Activated naive CD8-positive, alpha-beta T cell treated with anti-CD3 and anti-CD28 coated beads, Interleukin-2, amount 50 U/mL, for 24 hours (primary cell): ENCODE measurements at regions not wholly inside any gene's neighbourhood (a gene's known extent, or its start where the extent isn't known, plus 50 kb on each side); places are given as distances from the start of the nearest gene placed in this dataset.

ENCODE experiments used
- ATAC-seq: fragments of 150-1000 bp; cut with Tn5 transposase; one replicate; pipeline ENCODE4 v1.10.0; 2021
- DNase-seq: peaks from one replicate; pipeline ENCODE4 v3.0.0; 2021
- H3K27ac Mint-ChIP-seq: one replicate; pipeline ENCODE4 v1.8.0; 2021; ENCODE audit warnings: mild to moderate bottlenecking, mixed read lengths
- H3K27me3 Mint-ChIP-seq: one replicate; pipeline ENCODE4 v1.8.0; 2021; ENCODE audit warnings: mixed read lengths
- H3K36me3 Mint-ChIP-seq: one replicate; pipeline ENCODE4 v1.8.0; 2021; ENCODE audit warnings: low read depth, mixed read lengths
- H3K4me1 Mint-ChIP-seq: one replicate; pipeline ENCODE4 v1.8.0; 2021; ENCODE audit warnings: mixed read lengths
- H3K4me3 Mint-ChIP-seq: one replicate; pipeline ENCODE4 v1.8.0; 2021; ENCODE audit warnings: mild to moderate bottlenecking, moderate library complexity, mixed read lengths
- H3K9me3 Mint-ChIP-seq: one replicate; pipeline ENCODE4 v1.8.0; 2021; ENCODE audit warnings: mixed read lengths

DNA sequence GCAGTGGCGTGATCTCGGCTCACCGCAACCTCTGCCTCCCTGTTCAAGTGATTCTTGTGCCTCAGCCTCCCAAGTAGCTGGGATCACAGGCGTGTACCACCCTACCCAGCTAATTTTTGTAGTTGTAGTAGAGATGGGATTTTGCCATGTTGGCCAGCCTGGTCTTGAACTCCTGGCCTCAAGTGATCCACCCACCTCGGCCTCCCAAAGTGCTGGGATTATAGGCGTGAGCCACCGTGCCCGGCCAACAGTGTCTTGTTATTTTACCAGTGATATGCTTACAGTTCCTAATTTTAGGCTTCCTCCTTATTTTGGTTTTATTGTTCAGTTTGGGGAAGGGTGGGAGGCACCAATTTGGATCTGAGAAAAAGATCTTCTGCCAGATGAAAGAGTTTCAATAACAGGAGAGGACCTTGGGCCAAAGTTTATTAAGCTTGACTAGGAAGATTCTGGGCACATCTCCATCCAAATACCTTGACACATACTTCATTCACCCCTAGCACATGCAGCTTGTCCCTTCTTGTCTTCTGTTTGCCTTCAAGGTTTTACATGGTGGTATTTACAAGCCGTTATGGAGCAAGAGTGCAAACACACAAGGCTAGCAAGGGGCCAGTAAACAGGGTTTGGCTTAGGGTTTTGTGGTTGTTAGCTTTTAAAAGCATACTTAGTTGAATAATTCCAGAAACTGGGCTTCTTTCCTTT is 168.1 kb upstream of the DMRT1 start:
- H3K27me3 Mint-ChIP-seq: peaks cover 2% of the 10 kb centered on the region
- DNase-seq (no peak), ATAC-seq (no peak)
- H3K36me3 Mint-ChIP-seq: peaks cover 12% of the 10 kb centered on the region
- peaks cover 24% of the 10 kb centered on the region for H3K9me3 Mint-ChIP-seq
- no peak overlapping the region for H3K4me3 Mint-ChIP-seq
- H3K27ac Mint-ChIP-seq: no peak overlapping the region
- H3K4me1 Mint-ChIP-seq: peaks cover 21% of the 10 kb centered on the region

DNA sequence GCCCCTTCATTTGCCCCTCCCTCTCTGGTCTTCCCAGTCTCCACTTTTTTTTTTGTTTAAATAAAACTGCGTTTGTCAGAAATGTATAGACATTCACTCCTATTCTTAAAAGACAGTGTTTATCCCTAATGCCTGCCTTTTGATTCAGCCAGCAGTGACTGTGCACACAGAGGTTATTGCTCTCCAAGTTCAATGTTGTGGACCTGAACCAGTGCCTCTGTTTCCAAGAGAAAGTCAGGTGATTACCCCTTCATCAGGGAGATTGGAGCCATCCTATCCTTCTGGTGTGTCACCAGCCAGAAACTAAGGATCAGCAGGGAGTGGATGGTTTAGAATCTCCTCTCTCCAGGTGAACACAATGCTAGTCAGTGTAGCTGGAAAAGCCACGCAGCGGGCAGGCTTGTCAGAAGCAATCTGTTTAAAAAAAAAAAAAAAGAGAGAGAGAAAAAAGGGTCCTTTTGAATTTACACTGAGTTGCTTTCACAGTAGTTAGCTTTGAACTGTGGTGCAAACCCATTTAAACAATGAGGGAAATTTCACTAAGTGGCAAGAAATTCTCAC is 167.5 kb upstream of the DMRT1 start:
- ATAC-seq (no peak), DNase-seq (no peak)
- peaks cover 21% of the 10 kb centered on the region for H3K4me1 Mint-ChIP-seq
- peaks cover 17% of the 10 kb centered on the region for H3K9me3 Mint-ChIP-seq
- peaks cover 10% of the 10 kb centered on the region for H3K36me3 Mint-ChIP-seq
- no peak overlapping the region for H3K4me3 Mint-ChIP-seq
- H3K27ac Mint-ChIP-seq: no peak overlapping the region
- H3K27me3 Mint-ChIP-seq: peaks cover 2% of the 10 kb centered on the region

DNA sequence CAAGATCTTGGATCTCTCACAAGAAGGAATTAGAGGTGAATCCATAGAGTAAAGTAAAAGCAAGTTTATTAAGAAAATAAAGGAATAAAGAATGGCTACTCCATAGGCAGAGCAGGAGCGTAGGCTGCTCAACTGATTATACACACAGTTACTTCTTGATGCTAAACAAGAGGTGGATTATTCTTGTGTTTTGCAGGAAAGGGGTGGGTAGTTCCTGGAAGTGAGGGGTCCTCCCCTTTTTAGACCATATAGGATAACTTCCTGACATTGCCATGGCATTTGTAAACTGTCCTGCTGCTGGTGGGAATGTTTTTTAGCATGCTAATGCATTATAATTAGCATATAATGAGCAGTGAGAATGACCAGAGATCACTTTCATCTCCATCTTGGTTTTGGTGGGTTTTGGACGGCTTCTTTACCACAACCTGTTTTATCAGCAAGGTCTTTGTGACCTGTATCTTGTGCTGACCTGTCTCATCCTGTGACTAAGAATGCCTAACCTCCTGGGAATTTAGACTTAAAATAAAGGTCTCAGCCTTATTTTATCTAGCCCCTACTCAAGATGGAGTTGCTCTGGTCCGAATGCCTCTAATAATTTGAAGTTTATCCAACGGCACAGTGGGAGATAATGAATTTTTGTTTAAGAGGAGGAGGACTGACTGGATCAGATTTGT is 165.7 kb upstream of the DMRT1 start:
- peaks cover 18% of the 10 kb centered on the region for H3K4me1 Mint-ChIP-seq
- H3K9me3 Mint-ChIP-seq: no peaks in the 10 kb centered on the region
- H3K36me3 Mint-ChIP-seq: no peaks in the 10 kb centered on the region
- ATAC-seq (no peak), DNase-seq (no peak)
- H3K4me3 Mint-ChIP-seq: no peak overlapping the region
- peaks cover 2% of the 10 kb centered on the region for H3K27me3 Mint-ChIP-seq
- no peak overlapping the region for H3K27ac Mint-ChIP-seq

DNA sequence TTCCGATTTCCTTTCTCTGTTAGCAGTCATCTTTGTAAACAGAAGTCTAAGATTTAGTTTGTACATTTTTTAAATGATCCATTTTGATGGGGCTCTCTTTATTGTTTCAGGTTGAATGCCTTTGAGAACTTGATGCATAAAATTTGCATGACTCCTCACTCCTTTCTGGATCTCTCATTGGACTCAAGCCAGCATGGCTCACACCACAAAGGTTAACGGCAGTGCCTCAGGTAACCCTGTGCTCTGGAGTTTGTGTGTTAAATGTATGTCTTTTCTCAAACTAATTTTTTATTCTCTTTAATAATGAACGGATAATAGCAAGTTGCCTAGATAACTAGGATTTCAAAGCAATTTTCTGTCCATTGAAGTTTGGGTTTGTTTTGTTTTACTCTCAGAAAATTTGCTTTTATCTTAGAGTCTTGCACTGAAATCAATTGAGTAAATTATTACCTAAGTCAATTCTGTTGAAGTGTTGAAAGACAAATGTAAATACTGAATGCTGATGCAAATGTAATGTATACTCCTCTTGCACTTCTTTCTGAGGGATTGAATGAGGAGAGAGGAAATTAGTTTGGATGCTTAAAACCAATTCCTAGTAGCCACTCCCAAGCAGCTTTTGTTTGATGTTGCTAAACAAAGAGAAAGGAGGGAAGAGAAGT is 164.6 kb upstream of the DMRT1 start:
- Mint-ChIP-seq H3K27ac (no peak overlapping the region), H3K27me3 (peaks cover 2% of the 10 kb centered on the region), H3K36me3 (no peaks in the 10 kb centered on the region), H3K9me3 (no peaks in the 10 kb centered on the region), H3K4me3 (peak overlapping the region; percentile 56), H3K4me1 (peaks cover 18% of the 10 kb centered on the region)
- no peak for DNase-seq
- no peak for ATAC-seq

DNA sequence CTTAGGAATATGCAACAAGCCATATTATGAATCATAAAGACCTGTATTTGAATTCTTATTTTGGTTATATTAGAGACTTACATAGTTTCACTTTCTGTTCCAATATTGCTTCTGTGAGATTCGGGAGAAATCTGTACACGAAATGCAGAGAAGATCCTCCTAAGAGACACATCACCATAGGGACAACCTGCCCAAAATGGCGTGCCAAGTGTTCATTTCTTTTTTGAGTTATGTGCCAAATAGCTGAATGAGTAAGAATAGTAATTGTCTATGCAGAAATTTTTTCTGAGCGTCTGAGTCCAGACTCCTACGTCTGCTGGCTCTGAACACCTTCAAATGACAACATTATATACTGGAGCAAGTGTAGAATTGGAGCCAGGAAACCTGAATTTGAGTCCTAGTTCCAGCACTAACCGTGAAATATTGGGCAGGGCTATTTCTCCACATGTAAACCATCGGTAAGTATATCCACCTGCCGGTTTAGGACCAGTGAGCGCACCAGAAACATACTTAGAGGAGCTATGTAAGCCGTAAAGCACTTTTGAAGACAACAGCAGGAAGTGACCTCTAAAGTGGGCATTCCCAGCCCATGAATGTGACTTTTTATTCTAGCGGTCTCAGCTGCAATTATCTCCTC is 163.9 kb upstream of the DMRT1 start:
- Mint-ChIP-seq H3K27ac (no peak overlapping the region), H3K27me3 (peaks cover 2% of the 10 kb centered on the region), H3K4me3 (peak overlapping the region; percentile 56), H3K9me3 (no peaks in the 10 kb centered on the region), H3K4me1 (peaks cover 18% of the 10 kb centered on the region), H3K36me3 (no peaks in the 10 kb centered on the region)
- ATAC-seq (no peak), DNase-seq (no peak)

DNA sequence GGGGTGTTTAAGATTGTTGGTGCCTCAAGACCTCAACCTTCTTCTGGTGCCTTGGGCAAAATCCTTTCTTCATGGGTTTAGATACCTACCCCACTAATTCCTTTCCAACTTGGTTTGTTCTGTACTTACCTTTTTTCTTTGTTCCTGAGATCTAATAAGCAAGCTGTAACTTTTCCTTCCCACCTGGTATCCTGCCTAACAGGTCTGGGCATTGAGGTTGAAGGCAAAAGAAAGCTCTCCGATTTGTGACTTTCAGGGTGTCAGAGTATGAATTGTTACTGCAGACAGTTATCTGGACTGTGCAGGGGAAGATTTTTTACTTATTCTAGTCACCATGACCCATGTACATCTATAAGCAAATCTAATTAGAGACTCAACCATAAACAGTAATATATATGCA is 162.6 kb upstream of the DMRT1 start:
- Mint-ChIP-seq H3K27ac (no peak overlapping the region), H3K27me3 (peaks cover 2% of the 10 kb centered on the region), H3K4me3 (no peak overlapping the region), H3K4me1 (peaks cover 17% of the 10 kb centered on the region), H3K36me3 (no peaks in the 10 kb centered on the region), H3K9me3 (no peaks in the 10 kb centered on the region)
- ATAC-seq (no peak), DNase-seq (no peak)

DNA sequence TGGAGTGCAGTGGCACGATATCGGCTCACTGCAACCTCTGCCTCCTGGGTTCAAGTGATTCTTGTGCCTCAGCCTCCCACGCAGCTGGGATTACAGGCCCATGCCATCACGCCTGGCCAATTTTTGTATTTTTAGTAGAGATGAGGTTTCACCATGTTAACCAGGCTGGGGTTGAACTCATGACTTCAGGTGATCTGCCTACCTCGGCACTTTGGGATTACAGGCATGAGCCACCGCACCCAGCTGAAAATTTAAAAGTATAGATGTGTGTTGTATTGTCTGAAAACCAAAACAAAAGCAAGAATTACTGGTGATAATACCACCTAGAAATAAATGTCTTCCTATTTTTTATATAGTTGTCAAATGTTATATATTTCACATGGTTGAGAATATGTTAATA is 162.0 kb upstream of the DMRT1 start:
- DNase-seq (no peak), ATAC-seq (no peak)
- Mint-ChIP-seq H3K27ac (no peak overlapping the region), H3K27me3 (no peaks in the 10 kb centered on the region), H3K36me3 (no peaks in the 10 kb centered on the region), H3K9me3 (no peaks in the 10 kb centered on the region), H3K4me1 (peaks cover 14% of the 10 kb centered on the region), H3K4me3 (no peak overlapping the region)

DNA sequence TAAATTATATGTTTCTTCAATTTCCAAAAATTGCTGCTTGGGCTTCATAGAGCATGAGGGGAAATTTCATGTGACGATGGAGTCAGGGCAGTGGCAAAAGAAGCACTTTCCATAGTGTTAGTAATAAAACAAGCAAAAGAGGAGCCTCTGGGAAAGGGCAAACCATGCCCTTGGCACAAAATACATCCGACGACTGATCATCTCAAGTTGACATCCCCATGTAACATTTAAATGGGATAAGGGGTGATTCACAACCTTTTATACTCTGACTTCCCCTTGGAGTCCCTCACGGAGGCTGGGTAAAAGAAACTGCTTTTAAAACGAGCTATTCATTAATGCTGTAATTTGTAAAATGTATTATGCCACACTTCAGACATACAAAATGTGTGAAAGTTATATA is 161.4 kb upstream of the DMRT1 start:
- H3K9me3 Mint-ChIP-seq: no peaks in the 10 kb centered on the region
- peaks cover 14% of the 10 kb centered on the region for H3K4me1 Mint-ChIP-seq
- H3K27ac Mint-ChIP-seq: no peak overlapping the region
- no peak for ATAC-seq
- no peaks in the 10 kb centered on the region for H3K36me3 Mint-ChIP-seq
- DNase-seq: no peak
- H3K4me3 Mint-ChIP-seq: no peak overlapping the region
- H3K27me3 Mint-ChIP-seq: no peaks in the 10 kb centered on the region

DNA sequence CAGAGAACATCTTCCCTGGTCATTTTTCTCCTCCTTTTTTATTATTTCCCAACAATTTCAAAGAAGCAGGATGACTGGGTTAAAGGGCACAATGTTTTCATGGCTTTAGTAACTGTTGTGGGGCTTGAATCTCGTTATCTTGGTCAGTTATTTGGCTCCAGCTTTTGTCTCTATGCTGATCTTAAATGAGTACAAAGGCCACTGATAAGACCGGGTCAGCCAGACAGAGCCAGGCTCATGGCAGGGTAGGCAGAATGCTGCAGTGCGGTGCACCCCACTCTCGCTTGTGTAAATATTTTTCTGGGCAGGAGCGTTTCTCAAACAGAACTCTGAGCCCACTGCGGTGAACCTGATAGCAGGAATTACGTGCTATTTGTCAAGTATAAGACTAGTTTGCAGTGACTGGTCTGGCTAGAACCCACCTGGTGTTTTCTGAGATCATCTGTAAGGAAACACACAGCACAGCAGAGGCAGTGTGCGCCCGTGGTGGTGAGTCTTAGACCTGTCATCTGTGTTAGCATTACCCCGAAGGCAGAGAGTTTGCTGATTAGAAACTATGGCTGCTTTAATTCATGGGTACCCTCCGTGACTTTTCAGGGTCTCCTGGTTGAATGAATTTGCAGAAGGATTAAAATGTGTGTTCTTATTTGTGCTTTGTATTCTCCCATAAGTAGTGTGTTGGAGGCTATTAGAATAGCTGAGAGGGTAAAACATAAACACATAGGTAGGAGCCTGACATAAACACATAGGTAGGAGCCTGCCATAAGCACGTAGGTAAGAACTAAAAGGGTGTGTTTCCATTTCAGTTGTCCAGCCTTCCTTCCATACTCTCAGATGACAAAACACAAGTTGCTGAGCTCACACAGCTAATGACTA is 158.6 kb upstream of the DMRT1 start:
- Mint-ChIP-seq H3K4me3 (no peak overlapping the region), H3K36me3 (no peaks in the 10 kb centered on the region), H3K9me3 (no peaks in the 10 kb centered on the region), H3K27ac (no peak overlapping the region), H3K27me3 (no peaks in the 10 kb centered on the region), H3K4me1 (peaks cover 2% of the 10 kb centered on the region)
- ATAC-seq: no peak
- DNase-seq: no peak

DNA sequence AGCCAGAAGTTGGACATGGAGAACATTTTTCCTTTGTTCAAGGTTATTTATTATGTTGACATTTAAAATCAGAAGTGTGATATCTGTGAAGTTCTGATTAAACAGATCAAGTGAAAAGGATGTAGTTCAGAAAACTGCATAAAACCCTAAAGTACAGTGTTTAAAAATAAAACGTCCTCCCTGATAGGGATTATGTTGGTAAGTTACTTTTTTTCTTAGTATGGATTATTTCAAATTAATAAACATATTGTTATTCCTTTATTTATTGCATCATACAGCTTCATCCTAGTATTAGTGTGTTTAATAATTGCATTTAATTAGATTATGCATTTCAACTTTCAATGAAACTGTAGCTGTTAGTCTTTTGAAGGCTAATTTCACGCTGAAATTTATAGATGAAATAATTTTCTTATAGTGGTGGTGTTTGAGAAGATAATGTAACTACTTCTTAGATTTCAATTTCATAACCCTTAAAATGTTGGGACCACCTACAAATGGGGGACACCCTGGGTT is 157.9 kb upstream of the DMRT1 start:
- ATAC-seq: no peak
- Mint-ChIP-seq H3K4me3 (no peak overlapping the region), H3K27me3 (no peaks in the 10 kb centered on the region), H3K9me3 (no peaks in the 10 kb centered on the region), H3K27ac (no peak overlapping the region), H3K36me3 (no peaks in the 10 kb centered on the region), H3K4me1 (no peaks in the 10 kb centered on the region)
- no peak for DNase-seq

DNA sequence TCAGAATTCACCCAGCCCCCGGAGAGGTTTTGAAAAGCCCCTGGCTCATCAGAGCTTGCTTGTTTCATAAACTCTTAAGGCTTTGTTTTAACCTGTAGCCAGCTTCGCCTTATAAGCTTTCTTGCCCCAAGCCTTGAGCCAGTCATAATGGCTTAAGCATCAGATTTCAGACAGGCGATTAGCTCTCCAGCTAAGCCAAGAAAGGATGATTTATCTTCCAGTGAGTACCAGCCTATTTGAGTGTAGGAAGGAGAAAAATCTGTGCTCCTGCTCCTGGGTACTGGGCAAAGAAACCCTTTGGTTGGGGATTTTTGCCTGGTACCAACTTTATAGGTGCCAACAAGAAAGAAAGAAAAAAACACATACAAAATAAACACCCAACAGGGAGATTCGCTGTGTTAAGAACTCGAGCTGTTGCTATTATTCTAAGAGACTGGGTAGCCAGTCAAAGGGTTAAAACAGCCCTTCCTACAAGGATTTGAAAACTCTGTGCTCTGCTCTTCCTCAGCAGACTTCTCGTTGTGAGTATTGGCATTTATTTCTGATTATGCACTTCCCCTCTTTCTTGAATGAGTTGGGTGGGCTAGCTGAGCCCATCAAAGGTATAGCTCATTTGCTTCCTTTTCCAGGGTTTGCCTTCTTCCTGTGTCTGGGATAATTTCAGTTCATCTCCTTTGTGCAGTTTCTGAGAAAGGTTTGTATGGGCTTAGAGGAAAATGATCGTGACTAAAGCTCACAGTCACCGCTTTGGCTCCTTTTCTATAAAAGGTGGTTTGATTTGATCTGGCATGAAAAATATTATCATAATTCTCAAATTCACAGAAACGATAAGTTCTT is 157.2 kb upstream of the DMRT1 start:
- Mint-ChIP-seq H3K27me3 (no peaks in the 10 kb centered on the region), H3K36me3 (no peaks in the 10 kb centered on the region), H3K9me3 (no peaks in the 10 kb centered on the region), H3K27ac (no peak overlapping the region), H3K4me1 (no peaks in the 10 kb centered on the region), H3K4me3 (no peak overlapping the region)
- no peak for ATAC-seq
- no peak for DNase-seq

DNA sequence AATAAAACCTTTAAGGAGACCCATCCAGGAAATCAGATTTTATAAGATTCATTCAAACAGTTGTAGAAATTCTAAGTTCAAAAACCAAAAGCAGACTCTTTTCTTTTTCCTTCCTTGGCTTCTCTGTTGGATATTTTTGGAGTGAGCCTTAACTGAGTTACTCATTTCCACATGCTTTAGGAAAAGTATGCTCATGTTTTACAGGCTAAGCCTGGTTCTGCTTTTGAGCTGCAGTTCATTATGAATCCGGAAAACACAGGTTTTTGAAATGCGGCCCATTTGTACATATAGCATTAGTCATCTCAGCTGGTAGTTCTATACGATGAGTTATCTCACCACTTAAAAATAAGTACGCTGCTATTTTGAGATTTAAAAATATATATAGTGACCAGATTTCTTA is 156.6 kb upstream of the DMRT1 start:
- no peak for DNase-seq
- H3K4me3 Mint-ChIP-seq: no peak overlapping the region
- ATAC-seq: no peak
- no peak overlapping the region for H3K27ac Mint-ChIP-seq
- H3K4me1 Mint-ChIP-seq: no peaks in the 10 kb centered on the region
- H3K9me3 Mint-ChIP-seq: no peaks in the 10 kb centered on the region
- no peaks in the 10 kb centered on the region for H3K36me3 Mint-ChIP-seq
- H3K27me3 Mint-ChIP-seq: no peaks in the 10 kb centered on the region

DNA sequence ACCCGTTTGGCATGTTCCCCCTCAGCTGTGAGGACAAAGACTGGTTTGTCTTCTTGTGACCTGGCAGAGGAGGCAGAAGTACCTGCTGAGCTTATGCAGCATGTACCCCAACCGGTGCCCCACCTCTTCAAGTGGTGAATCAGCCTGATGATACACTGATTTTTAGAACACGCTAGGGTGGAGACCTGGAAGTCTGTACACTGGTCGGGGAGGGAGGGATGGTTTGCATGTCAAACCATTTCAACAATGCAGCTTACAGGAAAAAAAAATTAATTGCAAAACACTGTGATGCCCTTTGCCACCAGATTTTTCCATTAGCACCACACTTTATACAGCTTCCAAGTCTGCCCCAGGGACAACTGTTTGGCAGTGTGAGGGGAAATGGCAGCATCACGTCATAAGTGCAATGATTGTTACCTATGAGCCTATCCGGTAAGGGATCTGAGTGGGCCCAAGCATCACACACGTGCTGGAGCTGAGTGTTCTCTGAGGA is 155.1 kb upstream of the DMRT1 start:
- no peaks in the 10 kb centered on the region for H3K9me3 Mint-ChIP-seq
- H3K27ac Mint-ChIP-seq: no peak overlapping the region
- no peaks in the 10 kb centered on the region for H3K27me3 Mint-ChIP-seq
- ATAC-seq (no peak), DNase-seq (no peak)
- H3K4me1 Mint-ChIP-seq: no peaks in the 10 kb centered on the region
- no peak overlapping the region for H3K4me3 Mint-ChIP-seq
- H3K36me3 Mint-ChIP-seq: no peaks in the 10 kb centered on the region
